ENCODE measurements at regions not wholly inside any gene's neighbourhood (a gene's known extent, or its start where the extent isn't known, plus 50 kb on each side); places are given as distances from the start of the nearest gene placed in this dataset.

DNA sequence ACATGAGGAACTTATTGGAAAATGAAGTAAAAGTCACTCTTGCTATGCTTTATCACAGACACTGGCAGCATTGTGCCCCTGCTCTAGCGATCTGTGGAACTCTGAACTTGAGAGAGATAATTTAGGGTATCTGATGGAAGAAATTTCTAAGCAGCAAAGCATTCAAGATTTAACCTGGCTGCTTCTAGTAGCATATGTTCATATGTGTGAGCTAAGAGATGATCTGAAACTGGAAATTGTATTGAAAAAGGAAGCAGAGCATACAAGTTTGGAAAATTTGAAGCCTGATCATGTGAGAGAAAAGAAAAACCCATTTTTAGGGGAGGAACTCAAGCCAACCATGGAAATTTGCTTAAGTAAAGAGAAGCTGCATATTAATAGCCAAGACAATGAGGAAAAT, 657.7 kb downstream of the TRAM1L1 start:
- WGBS, 5 donors = 81 to 90% (median 89%) methylated on average over 1 of the region's 1 CpG
- H3K27ac ChIP-seq = no peak overlapping the region
- H3K27me3 ChIP-seq (replicated peaks in 1 of 7) = no peaks in the 10 kb centered on the region
- intact Hi-C loops (cut with DNase I; ENCODE audit: low total_unique reads) = no loop called here
- no peaks in the 10 kb centered on the region for H3K36me3 ChIP-seq
- TF ChIP-seq, protein P1, sequence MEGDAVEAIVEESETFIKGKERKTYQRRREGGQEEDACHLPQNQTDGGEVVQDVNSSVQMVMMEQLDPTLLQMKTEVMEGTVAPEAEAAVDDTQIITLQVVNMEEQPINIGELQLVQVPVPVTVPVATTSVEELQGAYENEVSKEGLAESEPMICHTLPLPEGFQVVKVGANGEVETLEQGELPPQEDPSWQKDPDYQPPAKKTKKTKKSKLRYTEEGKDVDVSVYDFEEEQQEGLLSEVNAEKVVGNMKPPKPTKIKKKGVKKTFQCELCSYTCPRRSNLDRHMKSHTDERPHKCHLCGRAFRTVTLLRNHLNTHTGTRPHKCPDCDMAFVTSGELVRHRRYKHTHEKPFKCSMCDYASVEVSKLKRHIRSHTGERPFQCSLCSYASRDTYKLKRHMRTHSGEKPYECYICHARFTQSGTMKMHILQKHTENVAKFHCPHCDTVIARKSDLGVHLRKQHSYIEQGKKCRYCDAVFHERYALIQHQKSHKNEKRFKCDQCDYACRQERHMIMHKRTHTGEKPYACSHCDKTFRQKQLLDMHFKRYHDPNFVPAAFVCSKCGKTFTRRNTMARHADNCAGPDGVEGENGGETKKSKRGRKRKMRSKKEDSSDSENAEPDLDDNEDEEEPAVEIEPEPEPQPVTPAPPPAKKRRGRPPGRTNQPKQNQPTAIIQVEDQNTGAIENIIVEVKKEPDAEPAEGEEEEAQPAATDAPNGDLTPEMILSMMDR (IDR thresholded peaks at IDR 0.05 in 8 of 11, conservative IDR thresholded peaks at IDR 0.05 in 3 of 11) = no peak
- TF ChIP-seq POLR2AphosphoS5 (IDR thresholded peaks at IDR 0.05) = no peak
- TF ChIP-seq POLR2A (IDR thresholded peaks at IDR 0.05) = no peak
- H3K4me3 ChIP-seq = no peak overlapping the region
- H3K9me3 ChIP-seq = peaks cover 0 to 40% (median 31%) of the 10 kb centered on the region in 8 donors
- H3K4me1 ChIP-seq = no peaks in the 10 kb centered on the region
- no peak for DNase-seq

- no peak overlapping the region for H3K27ac ChIP-seq
- TF ChIP-seq POLR2AphosphoS5 (IDR thresholded peaks at IDR 0.05) (no peak), POLR2A (IDR thresholded peaks at IDR 0.05) (no peak)
- TF ChIP-seq, protein P1 (IDR thresholded peaks at IDR 0.05 in 8 of 11, conservative IDR thresholded peaks at IDR 0.05 in 3 of 11) = no peak
- no peak for DNase-seq
- no peaks in the 10 kb centered on the region for H3K27me3 ChIP-seq (replicated peaks in 1 of 7)
- no peaks in the 10 kb centered on the region for H3K4me1 ChIP-seq
- H3K9me3 ChIP-seq = peaks cover 0 to 19% (median 6%) of the 10 kb centered on the region in 8 donors
- intact Hi-C loops (cut with DNase I; ENCODE audit: low total_unique reads) = no loop called here
- 71 to 87% (median 75%) methylated on average over 2 of the region's 2 CpGs for WGBS, 5 donors
- no peak overlapping the region for H3K4me3 ChIP-seq
- no peaks in the 10 kb centered on the region for H3K36me3 ChIP-seq
Measured at GRCh38 chr4:116413222-116413621, 672.2 kb downstream of the TRAM1L1 start.

- WGBS, 5 donors = 55 to 76% (median 71%) methylated on average over 4 of the region's 4 CpGs
- TF ChIP-seq POLR2AphosphoS5 (IDR thresholded peaks at IDR 0.05) (no peak), POLR2A (IDR thresholded peaks at IDR 0.05) (no peak)
- TF ChIP-seq, protein P1 (IDR thresholded peaks at IDR 0.05 in 8 of 11, conservative IDR thresholded peaks at IDR 0.05 in 3 of 11) = no peak
- no peaks in the 10 kb centered on the region for H3K4me1 ChIP-seq
Measured at GRCh38 chr4:116401293-116401692, 684.1 kb downstream of the TRAM1L1 start.

DNA sequence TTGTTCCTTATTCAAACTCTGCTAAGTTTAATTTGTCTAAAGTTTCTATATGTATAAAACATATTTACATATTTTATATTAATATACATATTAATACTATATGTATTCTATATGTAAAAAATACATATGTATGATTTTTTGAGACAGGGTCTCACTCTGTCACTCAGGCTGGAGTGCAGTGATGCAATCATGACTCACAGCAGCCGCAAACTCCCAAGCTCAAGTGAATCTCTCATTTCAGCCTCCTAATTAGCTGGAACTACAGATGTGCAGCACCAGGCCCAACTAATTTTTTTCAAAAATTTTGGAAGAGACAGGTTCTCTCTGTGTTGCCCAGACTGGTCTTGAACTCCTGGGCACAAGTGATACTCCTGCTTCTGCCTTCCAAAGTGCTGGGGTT, 684.9 kb downstream of the TRAM1L1 start:
- no peaks in the 10 kb centered on the region for H3K27me3 ChIP-seq (replicated peaks in 1 of 7)
- H3K27ac ChIP-seq = no peak overlapping the region
- intact Hi-C loops (cut with DNase I; ENCODE audit: low total_unique reads) = no loop called here
- TF ChIP-seq POLR2AphosphoS5 (IDR thresholded peaks at IDR 0.05) = no peak
- TF ChIP-seq, protein P1 (IDR thresholded peaks at IDR 0.05 in 8 of 11, conservative IDR thresholded peaks at IDR 0.05 in 3 of 11) = no peak
- TF ChIP-seq POLR2A (IDR thresholded peaks at IDR 0.05) = no peak
- DNase-seq = no peak
- no peaks in the 10 kb centered on the region for H3K4me1 ChIP-seq
- H3K4me3 ChIP-seq = no peak overlapping the region
- H3K36me3 ChIP-seq = no peaks in the 10 kb centered on the region
- H3K9me3 ChIP-seq = peaks cover 0 to 4% (median 0%) of the 10 kb centered on the region in 8 donors
- WGBS, 5 donors = 47 to 100% (median 94%) methylated on average over 1 of the region's 1 CpG

More at GRCh38 chr4:116401293-116401692, 684.1 kb downstream of the TRAM1L1 start:
- no peaks in the 10 kb centered on the region for H3K36me3 ChIP-seq
- no peak overlapping the region for H3K4me3 ChIP-seq
- H3K9me3 ChIP-seq = peaks cover 0 to 7% (median 0%) of the 10 kb centered on the region in 8 donors
- no peaks in the 10 kb centered on the region for H3K27me3 ChIP-seq (replicated peaks in 1 of 7)
- intact Hi-C loops (cut with DNase I; ENCODE audit: low total_unique reads) = no loop called here
- H3K27ac ChIP-seq = no peak overlapping the region
- no peak for DNase-seq
